Kidney (tissue), 13 donors: ENCODE measurements at regions not wholly inside any gene's neighbourhood (a gene's known extent, or its start where the extent isn't known, plus 50 kb on each side); places are given as distances from the start of the nearest gene placed in this dataset.

Source experiments
- DNase-seq, 5 donors: peaks; one replicate each; pipeline ENCODE4 v3.0.0-alpha.2; 2013 to 2020
- FAIRE-seq: peaks from 2 replicates; lab custom pipeline; 2012; peaks lifted over from hg19 to GRCh38; lab: Jason Lieb, UNC
- H3K27ac ChIP-seq, 2 donors: one replicate each; pipeline ENCODE4 v1.7.0; 2013; ENCODE audit warnings: low read depth in 2 of 2, low read length in 2 of 2, inconsistent platforms in 1 of 2
- H3K27me3 ChIP-seq: one replicate; pipeline ENCODE4 v1.7.1; 2013; ENCODE audit warnings: low read length, inconsistent platforms; ENCODE audit not compliant: control insufficient read depth, insufficient read depth
- H3K36me3 ChIP-seq, 3 donors: one replicate each; pipeline versions ENCODE4 v1.7.0 to v1.7.1; 2013; ENCODE audit warnings: low read length in 3 of 3, control low read depth in 1 of 3, inconsistent platforms in 1 of 3; ENCODE audit not compliant: insufficient read depth in 3 of 3, control insufficient read depth in 2 of 3
- H3K4me1 ChIP-seq, 3 donors: one replicate each; pipeline versions ENCODE4 v1.7.0 to v1.7.1; 2013; ENCODE audit warnings: low read length in 3 of 3, inconsistent platforms in 1 of 3, low read depth in 1 of 3; ENCODE audit not compliant: control insufficient read depth in 2 of 3, insufficient read depth in 2 of 3
- H3K4me3 ChIP-seq, 3 donors: one replicate each; pipeline versions ENCODE4 v1.7.0 to v1.8.1; 2013; ENCODE audit warnings: low read length in 3 of 3, control low read depth in 1 of 3, inconsistent platforms in 1 of 3
- H3K9ac ChIP-seq, 3 donors: one replicate each; pipeline versions ENCODE4 v1.7.0 to v1.7.1; 2013; ENCODE audit warnings: low read length in 3 of 3, control low read depth in 1 of 3, inconsistent platforms in 1 of 3
- H3K9me3 ChIP-seq, 3 donors: one replicate each; pipeline versions ENCODE4 v1.7.0 to v1.7.1; 2013; ENCODE audit warnings: low read length in 3 of 3, control low read depth in 1 of 3, inconsistent platforms in 1 of 3; ENCODE audit not compliant: control insufficient read depth in 2 of 3, insufficient read depth in 1 of 3
- intact Hi-C: fragments of 100-400 bp; cut with DNase I; formaldehyde crosslinking; loops from one replicate; pipeline ENCODE4 v1.11.1; 2022
- TF ChIP-seq, protein P1 (sequence below): IDR thresholded peaks from 3 replicates; pipeline ENCODE4 v1.5.1; 2012; ENCODE audit warnings: mild to moderate bottlenecking, moderate library complexity, borderline replicate concordance; ENCODE audit not compliant: insufficient read depth; ENCODE audit errors: extremely low read depth
- donor health status: control.
- donor health status: control.
- donor health status: control.
- donor health status: control.
- donor health status: control.
- donor health status: DM: yes; HTN: yes; CAD: no.
- donor health status: Normal renal cell carcinoma (clear cell type).

DNA sequence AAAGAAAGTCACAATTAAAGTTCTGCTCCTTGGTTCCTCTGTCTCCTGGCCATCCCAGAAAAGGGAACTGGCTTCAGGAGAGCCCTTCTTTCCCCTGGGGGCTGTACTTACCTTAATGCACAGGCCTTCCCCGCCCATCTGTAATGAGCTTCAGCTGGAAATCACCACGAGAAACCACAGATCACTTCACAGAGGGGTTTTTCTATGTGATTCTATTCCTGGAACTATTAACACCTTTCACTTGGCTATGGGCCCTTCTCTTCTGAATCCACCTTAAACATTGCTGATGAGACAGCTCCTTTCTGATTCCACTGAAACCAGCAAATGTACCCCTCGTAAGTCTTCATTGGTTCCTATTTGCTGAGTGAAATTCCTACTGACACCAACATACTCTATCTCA lies 80.7 kb downstream of the FOXF2 start:
- Histone ChIP-seq H3K27ac (no peak overlapping the region), H3K27me3 (no peaks in the 10 kb centered on the region), H3K9me3 (no peaks in the 10 kb centered on the region), H3K36me3 (no peaks in the 10 kb centered on the region), H3K4me3 (no peak overlapping the region), H3K9ac (no peak overlapping the region), H3K4me1 (no peaks in the 10 kb centered on the region)
- intact Hi-C loops, result no loop called here
- no peak for FAIRE-seq
- TF ChIP-seq, protein P1, sequence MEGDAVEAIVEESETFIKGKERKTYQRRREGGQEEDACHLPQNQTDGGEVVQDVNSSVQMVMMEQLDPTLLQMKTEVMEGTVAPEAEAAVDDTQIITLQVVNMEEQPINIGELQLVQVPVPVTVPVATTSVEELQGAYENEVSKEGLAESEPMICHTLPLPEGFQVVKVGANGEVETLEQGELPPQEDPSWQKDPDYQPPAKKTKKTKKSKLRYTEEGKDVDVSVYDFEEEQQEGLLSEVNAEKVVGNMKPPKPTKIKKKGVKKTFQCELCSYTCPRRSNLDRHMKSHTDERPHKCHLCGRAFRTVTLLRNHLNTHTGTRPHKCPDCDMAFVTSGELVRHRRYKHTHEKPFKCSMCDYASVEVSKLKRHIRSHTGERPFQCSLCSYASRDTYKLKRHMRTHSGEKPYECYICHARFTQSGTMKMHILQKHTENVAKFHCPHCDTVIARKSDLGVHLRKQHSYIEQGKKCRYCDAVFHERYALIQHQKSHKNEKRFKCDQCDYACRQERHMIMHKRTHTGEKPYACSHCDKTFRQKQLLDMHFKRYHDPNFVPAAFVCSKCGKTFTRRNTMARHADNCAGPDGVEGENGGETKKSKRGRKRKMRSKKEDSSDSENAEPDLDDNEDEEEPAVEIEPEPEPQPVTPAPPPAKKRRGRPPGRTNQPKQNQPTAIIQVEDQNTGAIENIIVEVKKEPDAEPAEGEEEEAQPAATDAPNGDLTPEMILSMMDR, result no peak
- no peak for DNase-seq

DNA sequence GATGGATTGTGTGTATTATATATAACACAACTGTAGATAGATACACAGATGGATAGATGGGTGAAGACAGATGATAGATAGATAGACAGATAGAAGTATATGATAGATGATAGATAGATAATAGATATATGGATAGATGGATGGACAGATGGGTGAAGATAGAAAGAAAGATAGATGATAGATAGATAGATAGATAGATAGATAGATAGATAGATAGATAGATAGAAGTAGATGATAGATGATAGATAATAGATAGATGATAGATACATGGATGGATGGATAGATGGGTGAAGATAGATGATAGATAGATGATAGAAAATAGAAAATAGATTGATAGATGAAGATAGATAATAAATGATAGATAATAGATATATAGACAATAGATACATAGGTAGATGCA lies 83.3 kb downstream of the FOXF2 start:
- Histone ChIP-seq H3K4me1 (no peaks in the 10 kb centered on the region), H3K9ac (no peak overlapping the region), H3K27me3 (no peaks in the 10 kb centered on the region), H3K36me3 (no peaks in the 10 kb centered on the region), H3K4me3 (no peak overlapping the region), H3K9me3 (no peaks in the 10 kb centered on the region), H3K27ac (no peak overlapping the region)
- DNase-seq (no peak), FAIRE-seq (no peak)
- TF ChIP-seq, protein P1, result no peak
- intact Hi-C loops, result no loop called here

DNA sequence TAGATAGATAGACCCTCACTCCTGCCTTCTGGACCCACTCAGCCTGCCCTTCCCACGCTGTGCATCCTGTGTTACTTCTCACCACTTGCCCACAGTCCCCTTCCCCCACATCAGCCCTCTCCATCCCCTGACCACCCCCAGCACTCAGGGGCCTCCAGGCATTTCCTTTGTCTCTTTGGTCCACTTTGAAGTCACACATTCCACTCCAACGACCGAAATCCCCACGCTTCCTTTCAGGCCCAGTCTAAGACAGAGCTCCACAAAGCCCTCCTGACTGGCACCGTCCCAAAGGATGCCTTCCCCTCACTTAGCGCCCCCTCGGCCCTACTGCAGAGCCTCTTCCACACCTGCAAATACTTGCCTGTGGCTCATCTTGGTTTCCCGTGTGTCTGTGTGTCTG lies 83.8 kb downstream of the FOXF2 start:
- TF ChIP-seq, protein P1, result no peak
- Histone ChIP-seq H3K27me3 (no peaks in the 10 kb centered on the region), H3K36me3 (no peaks in the 10 kb centered on the region), H3K27ac (no peak overlapping the region), H3K9me3 (no peaks in the 10 kb centered on the region), H3K4me1 (no peaks in the 10 kb centered on the region), H3K9ac (no peak overlapping the region), H3K4me3 (no peak overlapping the region)
- no peak for DNase-seq
- intact Hi-C loops, result no loop called here
- no peak for FAIRE-seq

DNA sequence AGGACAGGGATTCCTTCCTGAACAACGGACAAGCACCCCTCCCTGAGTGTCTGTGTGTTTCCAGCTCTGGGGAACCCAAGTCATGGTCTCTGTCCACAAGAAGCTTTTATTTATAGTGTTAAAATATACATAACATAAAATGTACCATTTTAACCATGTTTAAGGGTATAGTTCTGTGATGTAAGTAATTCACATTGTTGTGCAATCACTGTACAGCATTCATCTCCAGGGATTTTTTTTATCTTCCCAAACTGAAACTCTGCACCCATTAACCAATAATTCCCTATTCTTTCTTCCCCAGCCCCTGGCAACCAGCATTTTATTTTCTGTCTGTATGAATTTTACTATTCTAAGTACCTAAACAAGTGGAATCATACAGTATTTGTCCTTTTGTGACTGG lies 84.2 kb downstream of the FOXF2 start:
- Histone ChIP-seq H3K9ac (no peak overlapping the region), H3K27me3 (no peaks in the 10 kb centered on the region), H3K4me1 (no peaks in the 10 kb centered on the region), H3K4me3 (no peak overlapping the region), H3K9me3 (no peaks in the 10 kb centered on the region), H3K27ac (no peak overlapping the region), H3K36me3 (no peaks in the 10 kb centered on the region)
- intact Hi-C loops, result no loop called here
- TF ChIP-seq, protein P1, result no peak
- FAIRE-seq (no peak), DNase-seq (no peak)
